ENCODE measurements at regions not wholly inside any gene's neighbourhood (a gene's known extent, or its start where the extent isn't known, plus 50 kb on each side); places are given as distances from the start of the nearest gene placed in this dataset.
"Not testable (repeated sequence)": the region's sequence is repeated elsewhere in the genome, so short reads cannot be mapped to it uniquely, and the experiment has no call there.

DNA sequence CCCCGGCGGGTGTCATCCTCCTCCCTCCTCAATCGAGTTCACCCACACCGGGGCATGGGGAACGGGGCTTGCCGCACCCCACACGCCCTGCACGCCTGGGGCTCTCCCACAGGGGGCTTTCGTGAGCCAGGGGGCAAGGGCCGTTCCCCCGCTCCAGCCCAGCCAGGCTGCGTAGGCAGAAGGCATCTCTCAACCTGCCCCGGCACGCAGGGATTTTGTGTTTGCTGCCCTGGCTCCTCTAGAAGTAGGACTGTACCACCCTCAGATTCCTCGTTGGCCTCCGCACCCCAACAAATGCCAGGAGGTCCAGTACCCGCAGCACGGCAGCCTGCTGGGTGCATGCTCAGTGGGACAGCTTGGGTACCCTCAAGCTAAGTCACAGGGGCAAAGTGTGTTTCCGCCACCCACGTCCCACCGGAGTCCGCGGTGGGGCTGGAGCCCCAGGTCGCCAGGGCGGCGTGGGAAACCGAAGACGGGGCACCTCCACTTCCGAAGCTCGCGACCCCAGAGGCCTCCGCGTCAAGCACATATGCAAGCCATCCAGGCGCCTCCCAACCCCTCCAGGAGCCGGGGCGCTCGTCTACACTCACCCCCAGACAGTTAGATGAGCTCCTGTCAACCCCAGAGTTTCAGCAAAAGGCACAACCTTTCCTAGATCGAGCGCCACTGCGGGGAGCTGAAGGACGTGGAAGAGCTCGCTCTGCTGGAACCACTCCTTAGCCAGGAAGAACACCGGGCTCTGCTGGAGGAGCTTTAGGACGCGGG lies 1495.7 kb upstream of the DEFB115 start:
- ATAC-seq (ENCODE audit: poor library complexity); intact Hi-C loops (cut with DNase I); DNase-seq: not testable (repeated sequence)

DNA sequence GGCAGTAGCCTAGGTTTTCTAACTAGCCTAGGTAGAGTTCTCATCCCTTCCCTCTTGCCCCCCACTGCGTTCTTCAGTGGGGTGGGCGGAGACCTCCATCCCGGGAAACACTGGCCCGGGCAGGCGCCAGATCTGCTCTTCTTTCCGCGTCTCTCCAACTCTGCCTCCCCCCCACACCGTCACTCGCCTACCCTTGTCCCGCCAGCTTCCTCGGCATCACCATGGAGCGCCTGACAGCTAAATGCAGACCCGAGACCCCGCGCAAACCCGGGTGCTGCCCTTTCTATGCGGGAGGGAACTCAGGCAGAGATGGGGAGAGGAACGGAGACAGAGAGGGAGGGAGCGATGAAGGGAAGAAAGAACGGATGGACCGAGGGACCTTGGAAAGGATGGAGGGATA lies 1494.8 kb upstream of the DEFB115 start:
- no peak for DNase-seq
- no peak for ATAC-seq (ENCODE audit: poor library complexity)
- intact Hi-C loops (cut with DNase I) = no loop called here

DNA sequence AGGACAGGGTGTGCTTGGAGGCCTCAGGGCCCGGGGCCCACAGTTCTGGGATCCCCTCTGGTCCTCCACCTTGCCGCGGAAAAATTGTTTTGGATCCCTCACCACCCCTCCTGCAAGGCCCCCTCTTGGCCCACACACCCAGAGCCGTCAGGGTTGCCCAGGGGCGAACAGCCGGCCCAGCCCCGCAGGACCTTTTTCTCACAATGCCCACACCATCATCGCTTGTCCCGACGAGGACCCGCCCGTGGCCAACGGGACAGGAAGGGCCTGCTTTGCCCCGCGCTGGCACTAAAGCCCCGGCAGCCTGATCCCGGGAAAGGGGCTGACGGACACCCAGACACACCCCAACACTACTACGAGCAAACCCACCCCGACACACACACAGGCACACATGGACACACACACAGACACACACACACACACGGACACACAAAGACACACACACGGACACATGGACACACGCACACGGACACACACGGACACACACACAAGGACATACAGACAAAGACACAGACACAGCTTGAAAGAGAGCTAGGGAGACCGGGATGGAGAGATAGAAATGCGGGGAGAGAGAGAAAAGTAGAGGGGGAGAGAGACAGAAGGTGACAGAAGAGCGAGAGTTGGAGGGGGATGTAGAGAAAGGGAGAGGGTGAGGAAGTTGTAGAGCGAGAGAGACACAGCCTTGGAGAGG lies 1493.5 kb upstream of the DEFB115 start:
- DNase-seq = no peak
- ATAC-seq (ENCODE audit: poor library complexity) = no peak
- intact Hi-C loops (cut with DNase I) = no loop called here

DNA sequence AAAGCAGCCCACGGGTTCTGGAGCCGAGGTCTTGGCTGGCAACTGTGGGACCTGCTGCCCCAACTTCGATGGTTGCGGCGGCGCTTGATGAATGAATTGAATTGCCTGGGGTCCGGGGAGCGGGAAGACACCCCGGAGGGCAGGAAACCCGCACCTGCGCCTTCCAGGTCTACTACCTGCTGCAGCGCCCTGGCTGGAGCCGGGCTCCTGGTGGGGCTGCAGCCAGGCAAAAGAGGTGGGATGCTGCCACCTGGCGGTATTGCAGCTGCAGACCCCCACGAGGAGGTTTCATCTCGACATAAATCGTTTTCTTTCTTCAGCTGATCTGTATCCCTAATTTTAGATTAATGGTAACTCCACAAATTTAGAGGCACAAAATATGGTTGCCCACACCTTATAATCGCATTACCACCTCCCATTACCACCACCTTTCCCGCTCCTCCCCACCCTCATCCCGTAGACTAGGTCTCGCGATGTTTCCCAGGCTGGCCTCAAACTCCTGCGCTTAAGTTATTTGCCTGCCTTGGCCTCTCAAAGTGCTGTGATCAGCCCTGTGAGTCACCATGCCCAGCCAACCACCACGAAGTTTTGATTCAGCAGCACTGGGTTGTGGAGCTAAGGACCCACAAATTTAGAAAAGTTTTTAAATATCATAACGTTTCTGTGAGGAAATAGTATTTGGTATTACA lies 1492.4 kb upstream of the DEFB115 start:
- ATAC-seq (ENCODE audit: poor library complexity); DNase-seq; intact Hi-C loops (cut with DNase I): not testable (repeated sequence)

DNA sequence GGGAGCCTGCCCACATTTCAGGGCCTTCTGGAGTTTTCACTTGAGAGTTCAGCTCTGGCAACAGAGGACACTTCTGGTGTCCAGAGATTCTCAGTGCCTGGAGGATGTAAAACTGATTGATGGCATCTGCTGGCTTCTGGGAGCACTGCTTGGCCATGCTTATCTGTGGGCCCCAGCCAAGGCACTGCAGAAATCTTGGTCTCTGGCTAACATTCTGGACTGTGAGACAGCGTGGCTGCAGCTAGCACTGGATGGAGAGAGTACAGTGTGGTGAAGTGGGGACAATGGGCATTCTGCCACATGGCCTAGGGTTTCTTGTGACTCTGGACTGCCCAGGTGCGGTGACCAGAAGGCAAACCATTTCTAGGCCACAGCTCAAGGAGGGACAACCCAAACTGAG lies 1479.4 kb upstream of the DEFB115 start:
- DNase-seq; intact Hi-C loops (cut with DNase I); ATAC-seq (ENCODE audit: poor library complexity): not testable (repeated sequence)

DNA sequence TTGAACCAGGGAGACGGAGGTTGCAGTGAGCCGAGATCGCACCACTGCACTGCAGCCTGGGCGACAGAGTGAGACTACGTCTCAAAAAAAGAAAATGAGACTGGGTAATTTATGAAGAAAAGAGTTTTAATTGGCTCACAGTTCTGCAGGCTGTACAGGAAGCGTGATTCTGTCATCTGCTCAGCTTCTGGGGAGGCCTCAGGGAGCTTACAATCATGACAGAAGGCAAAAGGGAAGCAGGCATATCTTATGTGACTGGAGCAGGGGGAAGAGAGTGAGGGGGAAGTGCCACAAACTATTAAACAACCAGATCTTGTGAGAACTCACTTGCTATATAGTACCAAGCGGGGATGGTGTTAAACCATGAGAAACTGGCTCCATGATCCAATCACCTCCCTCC lies 1476.2 kb upstream of the DEFB115 start:
- ATAC-seq (ENCODE audit: poor library complexity); intact Hi-C loops (cut with DNase I); DNase-seq: not testable (repeated sequence)

DNA sequence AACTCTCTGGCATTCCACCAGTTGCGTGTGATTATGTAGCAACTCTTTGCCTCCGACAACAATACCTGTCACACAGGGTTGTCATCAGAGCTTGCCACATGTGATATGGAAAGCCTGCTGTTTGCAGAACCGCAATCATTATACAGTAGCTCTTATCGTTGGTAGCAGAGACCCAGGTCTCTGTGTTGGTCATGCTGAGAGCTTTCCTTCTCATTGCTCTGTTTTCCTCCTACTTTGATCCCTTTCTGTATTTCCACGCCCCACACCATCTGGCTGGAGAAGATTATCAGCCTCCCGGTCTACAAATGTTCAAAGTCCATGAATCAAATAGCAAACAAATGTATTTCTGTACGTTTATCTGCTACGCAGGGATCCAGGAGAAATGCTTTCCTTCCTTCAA lies 1475.6 kb upstream of the DEFB115 start:
- intact Hi-C loops (cut with DNase I); ATAC-seq (ENCODE audit: poor library complexity); DNase-seq: not testable (repeated sequence)

DNA sequence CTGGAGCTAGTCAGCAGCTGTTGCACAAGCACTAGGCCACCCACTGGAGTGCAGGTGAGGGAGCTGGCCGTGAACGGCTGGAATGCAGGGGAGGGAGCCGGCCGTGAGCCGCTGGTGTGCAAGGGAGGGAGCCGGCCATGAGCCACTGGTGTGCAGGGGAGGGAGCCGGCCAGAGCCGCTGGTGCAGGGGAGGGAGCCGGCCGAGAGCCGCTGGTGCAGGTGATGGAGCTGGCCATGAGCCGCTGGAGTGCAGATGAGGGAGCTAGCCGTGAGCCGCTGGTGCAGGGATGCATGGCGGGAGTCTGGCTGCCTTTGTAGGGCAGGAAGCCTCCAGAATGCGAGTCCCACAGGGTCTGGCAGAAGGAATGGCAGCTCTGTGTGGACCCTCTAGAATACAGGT lies 1470.0 kb upstream of the DEFB115 start:
- ATAC-seq (ENCODE audit: poor library complexity); intact Hi-C loops (cut with DNase I); DNase-seq: not testable (repeated sequence)

DNA sequence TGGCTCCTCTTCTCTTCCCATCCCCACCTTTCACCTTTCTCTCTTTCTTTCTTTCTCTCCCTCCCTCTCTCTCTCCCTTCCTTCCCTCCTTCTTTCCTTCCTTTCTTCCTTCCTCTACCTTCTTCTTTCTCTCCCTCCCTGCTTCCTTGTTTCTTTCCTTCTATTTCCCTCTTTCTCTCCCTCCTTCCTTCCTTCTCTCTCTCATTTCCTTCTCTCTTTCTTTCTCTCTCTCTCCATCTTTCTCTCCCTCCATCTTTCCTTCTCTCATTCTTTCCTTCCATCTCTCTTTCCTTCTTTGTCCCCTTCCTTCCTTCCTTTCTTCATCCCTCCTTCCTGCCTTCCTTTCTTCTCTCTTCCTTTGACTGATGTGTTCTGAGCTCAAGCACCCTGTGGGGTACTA lies 1467.0 kb upstream of the DEFB115 start:
- DNase-seq = no peak
- no peak for ATAC-seq (ENCODE audit: poor library complexity)
- intact Hi-C loops (cut with DNase I) = no loop called here

DNA sequence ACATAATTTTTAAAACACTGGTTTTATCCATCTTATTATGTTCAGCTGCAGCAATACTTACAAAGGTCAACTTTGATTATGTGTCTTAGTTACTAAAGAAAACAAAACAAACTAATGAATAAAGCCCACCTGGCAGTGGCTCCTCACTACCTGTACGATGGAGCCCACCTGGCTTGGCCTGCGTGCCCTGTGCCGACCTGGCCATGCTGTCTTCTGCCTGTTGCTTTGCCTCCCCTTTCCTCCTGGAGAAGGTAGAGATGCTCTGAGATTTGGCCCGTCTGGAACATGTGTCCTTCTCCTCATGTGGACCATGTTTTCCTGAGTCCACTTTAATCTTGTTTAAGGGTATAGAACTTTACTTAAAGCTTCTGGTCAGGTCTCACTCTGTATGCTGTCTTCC lies 1426.0 kb upstream of the DEFB115 start:
- DNase-seq; ATAC-seq (ENCODE audit: poor library complexity); intact Hi-C loops (cut with DNase I): not testable (repeated sequence)

DNA sequence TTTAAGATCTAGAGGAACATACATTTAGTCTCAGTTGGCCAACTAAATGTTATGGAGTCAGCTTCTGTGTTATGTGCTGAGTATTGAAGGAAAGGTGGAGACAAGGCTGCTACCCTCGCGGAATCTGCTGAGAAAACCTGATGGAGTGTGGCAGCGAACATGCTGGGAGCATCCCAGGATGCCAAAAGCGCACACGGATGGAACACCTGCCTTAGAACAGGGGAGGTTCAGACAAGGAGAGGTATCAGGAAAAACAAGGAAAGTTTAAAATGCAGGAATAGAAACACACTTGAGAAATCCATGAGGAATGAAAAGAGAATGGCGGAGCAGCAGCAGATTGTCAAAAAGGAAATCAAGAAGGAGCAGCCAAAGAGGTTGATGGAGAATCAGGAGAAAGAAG lies 1389.5 kb upstream of the DEFB115 start:
- intact Hi-C loops (cut with DNase I); ATAC-seq (ENCODE audit: poor library complexity): not testable (repeated sequence)

DNA sequence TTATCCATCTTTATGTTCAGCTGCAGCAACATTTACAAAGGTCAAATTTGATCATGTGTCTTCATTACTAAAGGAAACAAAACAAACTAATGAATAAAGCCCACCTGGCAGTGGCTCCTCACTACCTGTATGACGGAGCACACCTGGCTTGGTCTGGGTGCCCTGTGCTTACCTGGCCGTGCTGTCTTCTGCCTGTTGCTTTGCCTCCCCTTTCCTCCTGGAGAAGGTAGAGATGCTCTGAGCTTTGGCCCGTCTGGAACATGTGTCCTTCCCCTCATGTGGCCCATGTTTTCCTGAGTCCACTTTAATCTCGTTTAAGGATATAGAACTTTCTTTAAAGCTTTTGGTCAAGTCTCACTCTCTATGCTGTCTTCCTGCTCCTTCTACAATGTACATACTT lies 1388.8 kb upstream of the DEFB115 start:
- DNase-seq; ATAC-seq (ENCODE audit: poor library complexity); intact Hi-C loops (cut with DNase I): not testable (repeated sequence)

More for the DNA sequence above, 1389.5 kb upstream of the DEFB115 start:
- not testable (repeated sequence) for DNase-seq

DNA sequence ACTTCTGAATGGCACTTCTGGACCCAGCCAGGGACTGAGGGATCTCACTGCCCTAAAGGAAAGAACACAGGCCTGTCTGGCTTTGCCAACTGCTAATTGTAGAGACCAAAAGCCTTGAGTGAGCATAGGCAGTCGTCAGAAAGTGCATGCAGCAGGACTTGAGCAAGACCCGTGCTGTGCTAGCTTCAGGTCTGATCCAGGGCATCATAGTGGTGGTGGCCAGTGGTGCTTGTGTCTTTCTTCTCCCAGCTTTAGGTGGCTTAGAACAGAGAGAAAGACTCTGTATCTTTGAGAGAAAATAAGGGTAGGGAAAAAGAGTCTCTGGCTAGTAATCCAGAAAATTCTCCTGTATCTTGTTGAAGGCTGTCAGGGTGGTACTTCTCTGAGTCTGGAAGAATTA lies 1385.6 kb upstream of the DEFB115 start:
- DNase-seq; ATAC-seq (ENCODE audit: poor library complexity); intact Hi-C loops (cut with DNase I): not testable (repeated sequence)

DNA sequence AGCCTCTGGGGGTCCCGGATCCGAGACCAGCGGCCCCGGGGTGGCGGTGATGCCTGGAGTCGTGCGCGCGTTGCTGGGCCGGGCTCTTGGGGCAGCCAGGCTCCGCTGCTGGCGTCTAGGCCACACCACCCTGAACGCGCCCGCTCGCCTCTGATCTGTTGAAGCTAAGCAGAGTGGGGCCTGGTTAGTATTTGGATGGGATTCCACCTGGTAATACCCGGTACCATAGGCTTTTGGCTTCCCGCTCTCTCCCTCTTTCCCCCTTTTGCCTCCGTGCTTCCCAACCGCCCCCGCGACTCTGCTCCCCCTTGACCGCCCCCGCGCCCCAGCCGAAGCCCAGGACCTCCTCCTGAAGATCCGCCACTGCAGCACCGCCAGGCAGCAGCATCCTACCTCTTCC lies 1383.5 kb upstream of the DEFB115 start:
- intact Hi-C loops (cut with DNase I) = no loop called here
- ATAC-seq (ENCODE audit: poor library complexity) = no peak

DNA sequence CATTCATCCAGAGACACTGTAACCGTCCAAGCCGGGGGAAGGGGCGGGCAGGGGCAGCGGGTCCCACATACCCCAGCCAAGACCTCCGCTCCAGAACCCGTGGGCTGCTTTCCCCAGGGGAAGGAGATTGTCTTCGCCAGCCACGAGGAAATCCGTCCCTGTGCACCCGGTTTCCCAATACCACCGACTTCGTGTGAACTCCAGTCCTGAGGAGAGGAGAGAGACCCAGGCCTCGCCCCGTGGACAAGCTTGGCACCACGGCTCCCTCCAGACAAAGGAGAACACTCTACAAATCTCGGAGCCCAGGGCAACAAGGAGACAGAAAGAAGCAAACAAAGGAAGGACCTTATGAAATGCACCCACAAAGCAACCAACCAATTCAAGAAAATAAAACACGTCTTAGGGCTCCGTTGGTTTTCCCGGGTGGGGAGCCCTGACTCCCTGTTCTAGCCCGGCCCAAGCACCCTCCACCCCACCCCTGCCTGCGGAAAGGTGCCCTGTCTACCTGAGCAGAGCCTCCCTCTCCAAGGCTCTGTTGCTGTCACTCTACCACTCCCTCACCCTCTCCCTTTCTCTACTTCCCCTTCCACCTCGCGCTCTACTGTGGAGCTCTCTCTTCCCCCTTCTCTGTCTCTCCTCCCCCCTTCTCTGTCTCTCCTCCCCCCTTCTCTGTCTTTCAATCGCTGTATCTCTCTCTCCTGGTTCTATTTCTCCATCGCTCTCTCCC lies 1382.8 kb upstream of the DEFB115 start:
- intact Hi-C loops (cut with DNase I) = no loop called here
- no peak for DNase-seq
- no peak for ATAC-seq (ENCODE audit: poor library complexity)

More for the DNA sequence above, 1383.5 kb upstream of the DEFB115 start:
- peak; percentile 72 for DNase-seq

DNA sequence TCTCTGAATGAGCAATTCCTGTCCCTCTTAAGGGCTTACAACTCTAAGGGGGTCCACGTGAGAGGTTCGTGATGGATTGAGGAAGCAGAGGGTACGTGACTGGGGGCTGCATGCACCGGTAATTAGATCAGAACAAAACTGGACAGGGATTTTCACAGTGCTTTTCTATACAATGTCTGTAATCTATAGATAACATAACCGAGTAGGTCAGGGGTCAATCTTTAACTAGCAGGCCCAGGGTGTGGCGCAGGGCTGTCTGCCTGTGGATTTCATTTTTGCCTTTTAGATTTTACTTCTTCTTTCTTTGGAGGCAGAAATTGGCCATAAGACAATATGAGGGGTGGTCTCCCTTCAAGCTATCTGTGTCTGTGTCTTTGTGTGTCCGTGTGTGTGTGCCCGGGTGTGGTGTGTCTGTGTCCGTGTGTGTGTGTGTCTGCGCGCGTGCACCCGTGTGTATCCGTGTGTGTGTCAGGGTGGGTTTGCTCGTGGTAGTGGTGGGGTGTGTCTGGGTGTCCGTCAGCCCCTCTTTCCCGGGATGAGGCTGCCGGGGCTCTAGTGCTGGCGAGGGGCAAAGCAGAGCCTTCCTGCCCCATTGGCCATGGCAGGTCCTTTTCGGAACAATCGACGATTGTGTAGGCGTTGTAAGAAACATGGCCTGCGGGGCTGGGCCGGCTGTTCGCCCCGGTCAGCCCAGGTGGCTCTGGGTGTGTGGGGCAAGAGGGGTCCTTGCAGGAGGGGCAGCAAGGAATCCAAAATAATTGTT lies 1382.0 kb upstream of the DEFB115 start:
- peak; percentile 44 for DNase-seq
- ATAC-seq (ENCODE audit: poor library complexity) = peak; percentile 43
- intact Hi-C loops (cut with DNase I) = not testable (repeated sequence)

DNA sequence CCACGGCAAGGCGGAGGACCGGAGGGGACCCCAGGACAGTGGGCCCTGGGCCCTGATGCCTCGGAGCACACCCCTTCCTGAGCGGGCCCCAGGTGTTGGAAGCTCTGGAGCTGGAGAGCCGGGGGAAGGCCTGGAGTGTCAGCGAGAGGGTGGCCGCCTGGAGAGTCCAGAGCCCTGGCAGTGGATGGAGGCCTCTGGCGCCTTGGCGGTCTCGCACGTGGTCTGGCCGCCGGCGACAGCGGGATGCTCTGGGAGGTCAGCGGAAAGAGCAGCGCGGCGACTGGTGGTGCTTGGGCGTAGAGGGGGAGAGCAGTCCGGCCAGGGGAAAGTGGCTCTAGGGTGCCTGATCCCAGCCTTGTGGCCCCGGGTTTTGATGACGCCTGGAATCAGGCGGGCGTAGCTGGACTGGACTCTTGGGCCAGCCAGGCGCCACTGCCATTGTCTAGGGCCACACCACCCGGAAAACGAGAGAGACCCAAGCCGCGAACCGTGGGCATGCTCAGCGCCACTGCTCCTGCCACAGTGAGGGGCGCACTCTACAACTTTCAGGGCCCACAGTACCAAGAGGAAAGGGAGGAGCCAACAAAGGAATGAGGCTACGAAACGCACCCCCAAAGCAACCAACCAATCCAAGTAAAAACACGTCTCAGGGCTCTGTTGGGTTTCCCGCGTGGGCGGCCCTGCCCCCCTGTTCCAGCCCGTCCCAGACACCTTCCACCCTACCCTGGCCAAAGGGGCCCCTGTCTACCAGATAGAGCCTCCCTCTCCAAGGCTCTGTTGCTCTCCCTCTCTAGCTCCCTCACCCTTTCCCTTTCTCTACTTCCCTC lies 1381.2 kb upstream of the DEFB115 start:
- peak; percentile 43 for DNase-seq
- ATAC-seq (ENCODE audit: poor library complexity); intact Hi-C loops (cut with DNase I): not testable (repeated sequence)
